ENCODE measurements at regions not wholly inside any gene's neighbourhood (a gene's known extent, or its start where the extent isn't known, plus 50 kb on each side); places are given as distances from the start of the nearest gene placed in this dataset.

DNA sequence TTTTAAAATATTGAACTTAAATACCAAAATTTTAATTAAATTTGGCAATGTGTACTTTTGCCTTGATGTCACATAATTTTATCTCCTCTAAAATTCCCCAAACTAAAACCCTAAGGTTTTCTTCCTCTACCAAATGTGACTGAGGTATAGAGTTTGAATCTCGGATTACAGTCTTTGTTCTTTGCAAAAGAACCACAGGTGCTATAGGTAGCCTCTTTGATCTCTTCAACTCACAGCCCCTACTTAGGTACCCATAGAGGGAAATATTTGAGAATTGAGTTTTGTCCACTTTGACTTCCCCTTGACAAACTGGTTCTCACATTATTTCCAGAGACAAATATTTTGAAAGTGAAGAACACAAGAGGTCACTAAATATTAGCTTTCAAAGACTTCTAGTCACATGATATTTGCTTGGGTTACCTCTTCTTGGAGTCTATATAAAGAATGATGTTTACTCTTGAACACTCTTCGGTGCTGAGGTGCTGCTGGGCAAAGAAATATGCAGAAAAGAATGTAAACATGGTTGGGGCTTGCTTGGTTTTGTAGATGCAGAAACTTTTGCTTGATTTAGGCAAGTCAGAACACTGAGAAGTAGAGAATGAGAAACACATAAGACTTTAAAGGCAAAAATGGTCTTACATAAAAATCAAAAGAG lies 120.8 kb upstream of the MCTP2 start:
- no peak for DNase-seq
- intact Hi-C loops (cut with micrococcal nuclease) = no loop called here
- ATAC-seq = no peak

DNA sequence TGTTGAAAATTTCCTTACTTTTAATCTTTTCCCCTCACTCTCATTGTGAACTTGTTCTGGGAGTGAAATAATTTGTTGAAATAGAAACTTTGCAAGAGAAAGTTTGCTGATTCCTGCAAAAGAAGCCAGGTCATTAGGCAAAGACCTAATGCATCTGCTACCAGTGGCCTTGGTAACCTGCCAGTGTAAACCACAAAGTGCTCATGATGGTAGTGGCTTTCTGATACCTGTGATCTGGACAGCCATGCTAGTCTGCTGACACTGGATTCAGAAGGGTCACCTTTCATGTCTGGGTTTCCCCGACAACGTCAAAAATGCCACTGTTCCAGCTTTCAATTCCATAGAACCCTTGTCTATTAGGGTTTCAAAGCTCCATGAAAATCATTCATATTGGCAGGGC lies 123.7 kb upstream of the MCTP2 start:
- intact Hi-C loops (cut with micrococcal nuclease) = no loop called here
- no peak for ATAC-seq
- DNase-seq = no peak

DNA sequence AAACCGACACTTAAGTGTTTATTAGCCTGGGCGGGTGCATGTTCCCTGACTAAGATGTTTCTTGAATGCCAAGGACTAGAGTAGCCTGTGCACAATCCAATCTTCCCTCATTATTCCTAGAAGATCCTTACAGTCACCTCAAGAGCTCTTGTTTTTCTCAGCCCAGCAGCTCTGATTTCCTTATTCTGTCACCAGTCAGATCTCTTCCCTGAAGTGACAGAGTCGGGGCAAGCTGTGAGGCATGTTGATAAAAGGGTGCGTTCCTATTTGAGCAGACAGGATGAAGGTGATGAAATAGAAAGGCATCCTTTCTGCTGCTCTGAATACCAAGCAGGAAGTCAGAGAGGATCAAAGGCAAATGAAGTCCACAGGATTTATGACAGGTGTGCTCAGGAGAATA lies 125.6 kb upstream of the MCTP2 start:
- ATAC-seq (no peak), DNase-seq (no peak)
- intact Hi-C loops (cut with micrococcal nuclease) = no loop called here

DNA sequence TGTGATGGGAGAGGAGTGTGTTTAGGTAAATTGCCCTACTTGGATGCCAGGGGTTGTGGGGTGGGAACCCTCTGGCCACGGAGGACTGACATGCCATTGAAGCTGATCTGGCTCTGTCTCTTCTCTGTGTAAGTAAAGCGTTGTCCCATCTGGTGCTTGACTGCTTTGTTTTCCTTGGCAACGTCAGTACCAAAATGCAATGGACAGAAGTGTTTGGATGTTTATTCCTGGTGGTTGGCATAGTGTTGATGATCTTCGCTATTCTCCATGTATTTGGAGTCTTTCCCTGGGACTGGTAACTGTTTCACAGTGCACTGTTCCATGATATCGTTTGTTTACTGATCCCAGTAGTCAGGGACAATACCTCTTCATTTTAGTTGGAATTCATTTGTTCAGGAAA lies 130.5 kb upstream of the MCTP2 start:
- DNase-seq (no peak), ATAC-seq (no peak)
- intact Hi-C loops (cut with micrococcal nuclease) = no loop called here

DNA sequence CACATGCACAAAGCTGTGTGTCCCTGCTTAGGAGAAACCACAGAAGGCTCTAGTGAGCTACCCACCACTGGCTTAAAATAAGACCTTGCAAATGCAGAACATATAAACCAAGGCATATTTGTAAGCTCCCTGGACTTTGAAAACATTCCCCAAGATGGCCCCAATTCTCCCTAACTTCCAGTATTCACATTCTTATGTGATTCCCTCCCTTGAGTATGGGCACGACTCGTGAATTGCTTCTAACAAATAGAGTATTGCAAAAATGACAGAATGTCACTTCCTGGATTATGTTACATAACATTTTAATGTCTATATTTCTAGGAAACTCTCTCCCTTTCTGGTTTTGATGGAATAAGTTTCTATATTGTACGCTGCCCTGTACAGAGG lies 131.8 kb upstream of the MCTP2 start:
- DNase-seq = no peak
- intact Hi-C loops (cut with micrococcal nuclease) = no loop called here
- ATAC-seq = no peak

DNA sequence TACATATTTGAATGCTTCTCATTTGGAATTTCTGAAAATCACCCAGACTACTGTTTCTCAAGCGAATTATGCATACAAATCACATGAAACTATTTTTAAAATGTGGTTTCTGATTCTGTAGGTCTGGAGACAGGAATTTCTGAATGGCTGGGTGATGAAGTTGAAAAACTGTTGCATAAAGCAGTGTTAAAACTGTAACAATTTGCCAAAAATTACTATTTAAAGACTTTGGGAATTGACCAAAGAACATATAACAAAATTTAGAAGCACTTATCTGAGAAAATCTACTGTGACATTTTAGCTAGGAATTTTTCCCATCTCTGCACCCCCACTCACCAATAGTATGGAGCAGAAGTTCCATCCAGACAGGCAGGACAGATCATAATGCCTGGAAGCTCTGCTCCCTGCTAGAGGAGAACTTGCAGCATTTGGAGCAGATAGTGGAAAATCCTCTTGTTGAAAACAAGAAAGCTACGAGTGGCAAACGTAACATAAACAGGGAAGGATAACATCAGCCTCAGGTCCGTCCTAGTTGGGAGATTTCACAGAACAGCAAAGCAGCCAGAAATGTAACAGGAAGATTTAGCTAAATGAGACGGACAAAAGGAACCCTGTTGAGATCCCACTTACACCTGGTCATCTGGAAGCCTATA lies 132.3 kb upstream of the MCTP2 start:
- ATAC-seq = no peak
- intact Hi-C loops (cut with micrococcal nuclease) = no loop called here

DNA sequence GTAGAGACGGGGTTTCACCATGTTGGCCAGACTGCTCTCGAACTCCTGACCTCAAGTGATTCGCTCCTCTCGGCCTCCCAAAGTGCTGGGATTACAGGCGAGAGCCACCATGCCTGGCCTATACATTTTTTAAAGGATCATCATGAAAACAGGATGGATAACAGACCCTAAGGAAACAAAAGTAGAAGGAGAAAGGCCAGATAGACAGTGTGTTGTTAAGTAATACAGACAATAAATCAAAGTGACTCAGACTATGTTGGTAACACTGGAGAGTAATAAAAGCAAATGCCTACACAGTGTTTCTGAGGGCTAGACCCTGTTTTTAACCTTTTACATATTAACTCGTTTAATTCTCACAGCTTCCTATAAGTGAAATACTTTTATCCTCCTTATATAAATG lies 133.8 kb upstream of the MCTP2 start:
- DNase-seq = no peak
- intact Hi-C loops (cut with micrococcal nuclease) = no loop called here
- ATAC-seq = no peak

More for the DNA sequence above, 132.3 kb upstream of the MCTP2 start:
- DNase-seq = no peak

DNA sequence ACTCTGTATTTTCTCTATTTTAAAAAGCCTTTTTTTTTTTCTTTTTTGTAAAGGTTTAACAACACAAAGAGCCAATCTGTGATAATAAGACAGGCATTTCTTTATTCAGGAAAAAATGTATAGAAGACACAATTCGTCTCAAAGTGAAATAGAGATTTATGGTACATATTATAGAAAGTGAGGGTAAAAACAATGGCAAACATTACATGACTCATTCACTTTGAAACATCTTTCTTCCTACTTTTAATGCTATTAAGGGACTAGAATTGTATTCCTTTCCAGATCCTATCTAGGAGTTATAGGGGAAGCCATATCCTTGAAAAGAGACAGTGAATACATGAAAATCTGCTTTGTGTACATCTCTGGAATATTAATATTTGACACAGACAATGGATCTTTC lies 137.1 kb upstream of the MCTP2 start:
- intact Hi-C loops (cut with micrococcal nuclease) = no loop called here
- no peak for ATAC-seq
- no peak for DNase-seq

DNA sequence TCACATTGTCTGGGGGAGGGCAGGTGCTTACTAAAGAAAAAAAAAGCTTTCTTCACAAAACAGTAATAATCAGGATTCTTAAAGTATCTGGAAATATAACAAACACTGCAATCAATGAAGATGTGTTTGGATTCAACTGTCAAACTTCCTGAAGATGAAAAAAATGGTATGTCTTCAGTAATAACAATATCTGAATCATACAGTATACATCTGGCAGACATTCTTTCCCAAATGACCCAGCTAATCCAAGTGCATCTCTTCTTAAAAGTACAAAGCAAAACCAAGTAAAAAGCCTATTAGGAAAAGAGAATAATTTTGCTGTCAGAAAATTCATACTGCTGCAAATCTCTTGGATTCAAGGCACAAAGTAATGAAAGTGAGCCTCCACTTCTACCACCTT lies 145.0 kb upstream of the MCTP2 start:
- ATAC-seq = no peak
- intact Hi-C loops (cut with micrococcal nuclease) = no loop called here
- no peak for DNase-seq

DNA sequence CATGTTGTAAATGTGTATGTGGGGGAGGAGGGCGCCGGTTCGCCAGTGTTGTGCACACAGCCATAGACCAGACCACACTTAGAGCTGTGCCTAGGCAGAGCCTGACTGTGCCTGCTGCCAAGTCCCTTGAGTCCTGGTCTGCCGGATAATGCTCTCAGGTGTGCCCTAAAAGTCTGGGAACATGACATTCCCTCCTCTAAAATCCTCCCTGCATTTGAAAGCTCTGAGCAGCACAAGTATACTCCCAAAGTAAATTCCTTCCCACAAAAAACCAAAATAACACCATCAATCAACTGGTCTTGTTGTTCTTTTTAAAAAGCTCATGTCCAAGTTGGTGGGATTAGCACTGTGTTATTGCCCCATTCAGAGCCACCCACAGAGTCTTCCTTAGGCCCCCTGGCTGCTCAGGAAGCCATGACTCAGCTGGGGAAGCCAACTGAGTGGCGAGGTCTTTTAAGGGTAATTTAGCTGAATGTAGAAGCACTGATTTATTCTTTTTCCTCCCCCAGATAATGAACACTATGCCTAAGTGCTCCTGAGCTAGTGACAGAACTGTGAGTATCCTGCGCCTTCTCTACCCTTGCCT lies 147.8 kb upstream of the MCTP2 start:
- intact Hi-C loops (cut with micrococcal nuclease) = no loop called here
- no peak for DNase-seq
- no peak for ATAC-seq

DNA sequence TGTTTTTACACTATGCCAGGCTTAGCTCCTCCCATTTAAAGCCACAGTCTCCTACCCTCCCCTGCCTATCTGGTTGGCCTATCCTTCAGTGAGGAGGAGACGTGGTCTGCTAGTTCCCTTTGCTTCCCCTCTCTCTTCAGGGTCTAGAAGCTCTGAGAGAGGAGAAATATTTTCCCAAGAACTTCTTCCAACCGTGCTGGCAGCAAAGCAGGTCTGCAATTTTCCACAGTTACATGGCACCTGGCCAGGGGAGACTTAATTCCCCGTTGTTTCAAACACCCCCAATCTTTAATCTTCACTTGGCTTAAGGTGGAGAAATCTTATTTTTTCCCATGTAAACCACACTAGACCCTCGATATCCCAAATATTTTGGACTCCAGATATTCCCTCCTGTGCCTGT lies 149.5 kb upstream of the MCTP2 start:
- DNase-seq (no peak), ATAC-seq (no peak)
- intact Hi-C loops (cut with micrococcal nuclease) = no loop called here

DNA sequence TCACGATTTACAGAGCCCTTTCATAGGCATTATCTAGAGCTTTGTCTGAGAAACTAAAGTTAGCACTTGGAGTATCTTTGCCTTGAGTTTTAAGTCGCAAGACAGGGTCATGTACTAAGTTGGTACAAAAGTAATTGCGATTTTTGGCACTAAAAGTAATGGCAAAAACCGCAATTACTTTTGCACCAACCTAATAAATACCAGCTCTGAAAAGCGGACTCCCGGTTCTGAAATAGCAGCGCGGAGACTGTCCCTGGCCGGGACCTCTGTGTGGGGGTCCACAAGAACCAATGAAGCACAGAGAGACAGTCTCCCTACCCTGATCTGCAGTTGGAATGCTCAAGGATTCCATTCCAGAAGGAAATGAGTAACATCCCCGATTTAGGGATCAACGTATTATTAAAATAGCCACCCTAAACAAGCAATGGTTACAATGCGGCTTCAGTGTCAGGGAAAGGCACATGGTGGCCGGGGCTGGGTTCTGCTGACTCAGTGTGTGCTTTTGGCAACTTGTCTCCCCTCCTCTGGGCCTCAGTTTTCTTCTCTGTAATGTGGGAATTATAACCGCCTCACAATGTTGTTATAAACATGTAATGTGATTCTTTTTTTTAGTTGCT lies 150.3 kb upstream of the MCTP2 start:
- DNase-seq (no peak), ATAC-seq (no peak)
- intact Hi-C loops (cut with micrococcal nuclease) = no loop called here

DNA sequence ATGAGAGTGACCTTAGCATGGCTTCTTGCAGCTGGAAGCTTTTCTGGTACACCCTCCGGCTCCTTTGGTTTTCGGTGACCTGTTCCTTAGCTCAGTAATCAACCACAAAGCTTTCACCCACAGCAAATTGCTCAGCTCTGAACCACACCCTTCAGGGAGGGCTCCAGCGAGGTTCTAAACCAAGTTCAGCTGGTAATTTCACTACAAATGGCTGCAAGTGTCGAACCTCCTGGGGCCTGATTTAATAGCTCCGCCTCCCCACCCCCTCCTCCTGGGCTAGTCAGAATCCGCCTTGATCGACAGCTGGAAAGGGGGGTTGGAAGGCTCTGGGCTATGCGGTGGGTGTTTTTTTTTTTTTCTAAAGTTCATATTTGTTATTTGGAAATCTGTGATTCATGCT lies 150.9 kb upstream of the MCTP2 start:
- intact Hi-C loops (cut with micrococcal nuclease) = no loop called here
- DNase-seq = peak; percentile 64

DNA sequence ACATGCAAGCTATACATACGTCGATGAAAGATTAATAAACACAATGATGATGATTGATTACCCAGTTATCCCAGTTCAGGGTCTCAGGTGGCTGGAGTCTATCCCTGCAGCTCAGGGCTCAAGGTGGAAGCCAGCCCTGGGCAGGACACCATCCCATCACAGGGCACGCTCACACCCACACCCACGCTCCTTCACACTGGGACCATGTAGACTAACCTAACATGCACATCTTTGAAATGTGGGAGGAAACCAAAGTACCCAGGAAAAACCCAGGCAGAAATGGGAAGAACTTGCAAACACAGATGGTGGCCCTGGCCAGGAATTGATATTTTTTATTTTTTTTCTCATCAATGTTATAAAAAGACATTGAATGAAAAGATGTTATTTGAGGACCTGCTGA lies 151.4 kb upstream of the MCTP2 start:
- ATAC-seq (no peak), DNase-seq (no peak)
- intact Hi-C loops (cut with micrococcal nuclease) = no loop called here

More for the DNA sequence above, 150.9 kb upstream of the MCTP2 start:
- peak; percentile 82 for ATAC-seq

DNA sequence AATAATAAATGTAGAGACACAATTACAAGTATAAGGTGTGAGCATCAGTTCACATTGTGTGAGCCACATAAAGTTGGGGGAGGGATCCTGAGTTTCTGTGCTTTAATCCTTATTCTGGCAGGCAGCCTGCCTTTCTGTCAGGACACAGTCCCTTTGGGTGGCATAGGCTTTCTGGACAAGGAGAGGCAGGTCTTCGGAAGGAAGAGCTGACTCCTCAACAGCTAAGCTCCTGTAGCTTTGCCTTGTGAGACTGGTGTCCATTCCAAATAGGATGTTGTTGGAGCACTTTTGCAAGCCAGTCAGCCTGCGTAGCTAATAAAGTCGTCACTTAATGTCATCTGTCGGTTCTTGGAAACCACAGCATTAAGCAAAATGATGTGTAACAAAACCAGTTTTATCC lies 151.9 kb upstream of the MCTP2 start:
- DNase-seq (no peak), ATAC-seq (no peak)
- intact Hi-C loops (cut with micrococcal nuclease) = no loop called here

DNA sequence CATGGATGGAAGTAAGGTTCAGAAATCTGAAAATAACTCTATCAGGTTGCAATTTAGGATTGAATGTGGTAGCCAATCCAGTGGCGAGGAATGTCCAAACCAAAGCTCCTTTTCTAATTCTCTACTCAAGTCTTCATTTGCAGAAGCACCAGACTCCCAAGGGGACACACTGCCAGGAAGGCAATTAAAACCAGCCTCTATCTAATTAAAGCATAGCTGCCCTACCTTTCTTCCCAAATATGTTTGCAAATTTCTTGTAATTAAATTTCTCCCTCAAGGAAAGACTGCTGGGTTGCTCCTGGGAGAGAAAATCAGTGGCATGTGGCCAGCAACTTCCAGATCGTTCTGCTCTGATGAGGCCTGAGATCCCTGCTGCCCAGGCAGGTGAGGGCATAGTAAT lies 153.4 kb upstream of the MCTP2 start:
- intact Hi-C loops (cut with micrococcal nuclease) = no loop called here
- no peak for DNase-seq
- ATAC-seq = no peak

DNA sequence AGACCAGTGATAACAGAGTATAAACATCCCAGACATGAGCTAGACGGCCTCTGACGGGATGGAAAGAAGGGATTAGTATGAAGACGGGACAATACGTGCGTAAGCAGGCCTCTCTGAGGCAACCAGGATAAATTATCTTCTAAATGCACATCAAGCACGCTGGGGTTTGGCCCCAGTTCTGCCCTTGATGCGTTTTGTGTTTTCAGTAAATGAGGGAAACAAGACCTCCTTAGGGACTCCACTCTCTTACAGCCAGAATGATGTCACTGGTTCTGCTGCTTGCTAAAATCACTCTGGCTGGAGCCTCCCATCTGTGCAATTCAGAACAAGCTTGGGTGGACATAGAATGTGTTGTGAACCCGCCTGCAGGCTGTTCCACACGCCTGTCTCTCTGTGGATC lies 156.0 kb upstream of the MCTP2 start:
- DNase-seq (peak; percentile 82), ATAC-seq (peak; percentile 96)
- intact Hi-C loops (cut with micrococcal nuclease) = no loop called here

DNA sequence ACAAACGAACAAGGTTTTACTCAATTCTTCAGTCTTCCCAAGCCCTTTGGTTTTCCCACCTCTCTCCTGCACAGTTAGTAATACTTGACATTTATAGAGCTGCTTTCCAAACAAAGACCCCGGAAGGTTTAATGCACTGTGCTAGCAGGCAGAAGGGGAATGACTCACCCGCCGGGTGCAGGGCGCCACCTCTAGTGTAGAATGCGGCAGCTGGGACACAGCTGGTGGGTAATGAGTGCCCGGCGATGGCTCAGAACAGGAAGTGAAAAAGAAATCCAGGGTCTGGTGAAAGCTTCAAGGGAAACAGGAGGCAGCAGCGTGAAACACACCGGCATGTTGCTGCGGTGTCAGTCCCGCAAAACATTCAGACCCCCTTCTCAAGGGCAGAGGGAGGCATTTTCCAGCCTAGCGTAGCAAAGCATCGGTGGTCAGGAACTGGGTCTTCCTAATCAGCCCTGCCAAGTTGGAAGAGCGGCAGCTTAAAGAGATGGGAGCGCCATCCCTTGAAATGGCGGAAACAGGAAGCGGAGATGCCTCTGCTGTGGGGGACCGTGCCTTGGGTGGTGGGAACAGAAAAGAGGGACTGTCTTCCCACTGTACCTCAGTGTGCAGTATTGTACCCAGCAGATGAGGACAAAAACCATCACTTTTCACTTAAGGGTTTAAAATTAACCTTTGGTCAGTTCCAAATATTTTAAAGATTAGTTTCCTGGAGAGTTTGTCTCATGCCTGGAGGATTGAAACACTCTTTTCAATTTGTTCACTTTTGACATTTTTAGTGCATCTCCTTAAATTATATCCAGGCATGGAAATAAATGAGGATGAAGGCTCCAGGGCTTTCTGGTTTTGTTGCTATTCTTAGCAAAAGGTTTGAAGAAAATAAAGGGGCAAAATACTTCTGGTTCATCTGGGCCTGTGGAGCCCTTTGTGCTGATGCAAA lies 160.7 kb upstream of the MCTP2 start:
- intact Hi-C loops (cut with micrococcal nuclease) = no loop called here
- ATAC-seq = no peak
- no peak for DNase-seq

DNA sequence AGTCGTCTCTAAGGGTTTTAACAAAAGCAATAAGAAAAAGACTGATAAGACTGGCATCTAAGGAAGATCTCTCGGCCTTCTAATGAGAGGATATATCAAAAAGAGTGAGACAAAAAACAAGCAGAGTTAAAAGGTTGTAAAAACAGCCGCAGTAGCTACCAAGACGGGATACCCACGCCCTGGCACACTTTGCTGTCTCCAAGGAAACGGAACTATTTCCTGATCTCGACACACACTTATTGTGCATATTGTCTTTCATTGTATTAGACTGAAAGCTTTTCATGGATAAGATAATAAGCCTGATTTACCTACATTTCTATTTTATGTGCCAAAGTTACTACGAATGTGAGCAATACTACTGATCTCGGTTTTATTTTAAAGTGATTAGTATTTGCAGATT lies 161.5 kb upstream of the MCTP2 start:
- no peak for DNase-seq
- ATAC-seq = no peak
- intact Hi-C loops (cut with micrococcal nuclease) = no loop called here

DNA sequence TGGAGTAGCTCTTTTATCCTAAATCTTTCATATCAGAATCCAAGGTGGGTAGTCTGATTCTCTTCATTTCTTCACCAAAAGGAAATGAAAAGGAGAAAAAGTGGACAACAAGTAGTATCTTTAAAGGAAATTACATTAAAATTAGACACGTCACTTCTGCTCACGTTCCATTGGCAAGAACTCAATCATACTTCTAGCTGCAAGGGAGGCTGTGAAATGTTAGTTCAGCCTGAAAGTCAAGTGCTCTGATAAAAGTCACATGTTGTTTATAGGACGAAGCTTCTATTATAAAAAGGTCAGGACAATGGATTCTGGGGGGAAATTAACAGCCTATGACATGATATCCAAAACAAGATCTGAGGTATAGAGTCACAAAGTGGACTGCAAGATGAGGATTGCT lies 164.6 kb upstream of the MCTP2 start:
- no peak for ATAC-seq
- intact Hi-C loops (cut with micrococcal nuclease) = no loop called here
- DNase-seq = no peak

Data from left ventricle myocardium superior (tissue), 1 donor.